SK-N-SH (cell line): ENCODE measurements at regions not wholly inside any gene's neighbourhood (a gene's known extent, or its start where the extent isn't known, plus 50 kb on each side); places are given as distances from the start of the nearest gene placed in this dataset.

ENCODE experiments used
- CTCF ChIA-PET: fragments of 300-600, 350-600 bp; formaldehyde crosslinking; extraction: SDS; loops from one replicate; lab custom pipeline; 2021; lab: Yijun Ruan, JAX
- POLR2A ChIA-PET: fragments of 350-600 bp; sonication (Branson Sonifier 250); formaldehyde crosslinking; extraction: SDS; loops from one replicate; lab custom pipeline; 2020; ENCODE audit warnings: antibody characterized with exemption, inconsistent platforms; lab: Yijun Ruan, JAX
- DNase-seq: peaks from one replicate; pipeline ENCODE4 v3.0.0; 2012
- H2AFZ ChIP-seq: fragments of 200-600 bp; sonication (generic); 2 replicates; pipeline ENCODE4 v1.8.1; 2016; ENCODE audit warnings: antibody characterized with exemption, mild to moderate bottlenecking, low read depth
- H3F3A ChIP-seq: fragments of 200-600 bp; sonication (generic); replicated peaks from 2 replicates; pipeline ENCODE3; 2016; ENCODE audit warnings: antibody characterized with exemption, mild to moderate bottlenecking; ENCODE audit not compliant: insufficient read depth
- H3K27ac ChIP-seq, 2 experiments: fragments of 200-500 bp in 1 of 2; fragments of 200-600 bp in 1 of 2; sonication (Bioruptor generic) in 1 of 2; sonication (generic), shearing (Covaris generic) in 1 of 2; 2 replicates each; pipeline versions ENCODE4 v1.5.1 to v1.6.1; 2014 to 2016; ENCODE audit warnings: low read depth in 2 of 2, inconsistent platforms in 1 of 2, low read length in 1 of 2, mild to moderate bottlenecking in 1 of 2, mixed read lengths in 1 of 2
- H3K27me3 ChIP-seq: fragments of 200-600 bp; sonication (generic), shearing (Covaris generic); 2 replicates; pipeline ENCODE4 v1.6.1; 2016; ENCODE audit warnings: mixed run types; ENCODE audit not compliant: insufficient read depth
- H3K36me3 ChIP-seq, 2 experiments: fragments of 200-500 bp in 1 of 2; fragments of 200-600 bp in 1 of 2; sonication (Bioruptor generic) in 1 of 2; sonication (generic) in 1 of 2; replicated peaks in 1 of 2; 2 replicates each; pipeline versions ENCODE3 to v1.5.1; 2014 to 2016; ENCODE audit warnings: low read length in 1 of 2, mild to moderate bottlenecking in 1 of 2; ENCODE audit not compliant: insufficient read depth in 2 of 2, control insufficient read depth in 1 of 2
- H3K4me1 ChIP-seq, 2 experiments: fragments of 200-500 bp in 1 of 2; fragments of 200-600 bp in 1 of 2; sonication (Bioruptor generic) in 1 of 2; sonication (generic), shearing (Covaris generic) in 1 of 2; 2 replicates each; pipeline versions ENCODE4 v1.5.1 to v1.6.1; 2014 to 2016; ENCODE audit warnings: low read depth in 1 of 2, low read length in 1 of 2, mixed run types in 1 of 2; ENCODE audit not compliant: insufficient read depth in 2 of 2, control insufficient read depth in 1 of 2
- H3K4me2 ChIP-seq: fragments of 200-600 bp; sonication (generic), shearing (Covaris generic); 2 replicates; pipeline ENCODE4 v1.6.1; 2017; ENCODE audit warnings: mixed run types
- H3K4me3 ChIP-seq, 2 experiments: fragments of 200-500 bp in 1 of 2; fragments of 200-600 bp in 1 of 2; sonication (Bioruptor generic) in 1 of 2; sonication (generic), shearing (Covaris generic) in 1 of 2; 2 replicates each; pipeline versions ENCODE4 v1.5.1 to v1.8.1; 2014 to 2016; ENCODE audit warnings: low read depth in 2 of 2, inconsistent platforms in 1 of 2, low read length in 1 of 2, mild to moderate bottlenecking in 1 of 2, mixed read lengths in 1 of 2, moderate library complexity in 1 of 2
- H3K79me2 ChIP-seq: fragments of 200-600 bp; sonication (generic); 2 replicates; pipeline ENCODE4 v1.8.1; 2017; ENCODE audit warnings: mild to moderate bottlenecking; ENCODE audit not compliant: insufficient read depth
- H3K9ac ChIP-seq: fragments of 200-600 bp; sonication (generic); 2 replicates; pipeline ENCODE4 v1.6.1; 2017; ENCODE audit warnings: mixed run types
- H3K9me2 ChIP-seq: fragments of 200-600 bp; sonication (generic); 2 replicates; pipeline ENCODE4 v1.6.1; 2017; ENCODE audit warnings: mixed run types
- H3K9me3 ChIP-seq: fragments of 200-600 bp; sonication (generic); 2 replicates; pipeline ENCODE4 v1.6.1; 2017; ENCODE audit warnings: mixed run types, mild to moderate bottlenecking, moderate library complexity
- H4K20me1 ChIP-seq: fragments of 200-600 bp; sonication (generic); 2 replicates; pipeline ENCODE4 v1.6.1; 2017; ENCODE audit warnings: mild to moderate bottlenecking, mixed run types; ENCODE audit not compliant: insufficient read depth
- CHD2 ChIP-seq: fragments of 150-350 bp; IDR thresholded peaks from 2 replicates; pipeline ENCODE4 v1.6.1; 2018; ENCODE audit warnings: low read length; ENCODE audit not compliant: partially characterized antibody
- CTCF ChIP-seq: fragments of 200-600 bp; sonication (generic); IDR thresholded peaks from 2 replicates; pipeline ENCODE4 v1.6.1; 2017; ENCODE audit warnings: antibody characterized with exemption, mild to moderate bottlenecking, moderate library complexity
- ELF1 ChIP-seq: IDR thresholded peaks from 2 replicates; pipeline ENCODE4 v1.4.0; 2012
- EP300 ChIP-seq, 2 experiments: IDR thresholded peaks; 2 replicates each; pipeline versions ENCODE4 v1.4.0 to v1.6.1; 2012; ENCODE audit warnings: borderline replicate concordance in 1 of 2, low read depth in 1 of 2, low read length in 1 of 2
- FOXJ3 ChIP-seq: sonication (generic); formaldehyde crosslinking; IDR thresholded peaks from 2 replicates; pipeline ENCODE4 v1.5.1; 2020; ENCODE audit warnings: mild to moderate bottlenecking, missing genetic modification reagents
- GABPA ChIP-seq: IDR thresholded peaks from 2 replicates; pipeline ENCODE4 v1.4.0; 2012; ENCODE audit warnings: low read depth, mild to moderate bottlenecking
- MEF2A ChIP-seq: IDR thresholded peaks from 2 replicates; pipeline ENCODE4 v1.4.0; 2012; ENCODE audit warnings: low read depth, borderline replicate concordance
- MXI1 ChIP-seq: IDR thresholded peaks from 2 replicates; pipeline ENCODE4 v1.6.1; 2012; ENCODE audit warnings: mild to moderate bottlenecking, low read depth, low read length, improper control_type of control experiment
- NFIC ChIP-seq: IDR thresholded peaks from 2 replicates; pipeline ENCODE4 v1.4.0; 2012; ENCODE audit warnings: borderline replicate concordance
- NRF1 ChIP-seq: IDR thresholded peaks from 2 replicates; pipeline ENCODE4 v1.6.1; 2012; ENCODE audit warnings: low read depth, mild to moderate bottlenecking, low read length
- RAD21 ChIP-seq: IDR thresholded peaks from 2 replicates; pipeline ENCODE4 v1.6.1; 2012; ENCODE audit warnings: mild to moderate bottlenecking, low read length
- RCOR1 ChIP-seq: fragments of 150-350 bp; IDR thresholded peaks from 2 replicates; pipeline ENCODE4 v1.6.1; 2017; ENCODE audit warnings: antibody characterized with exemption, low read length
- RFX5 ChIP-seq: IDR thresholded peaks from 2 replicates; pipeline ENCODE4 v1.6.1; 2012; ENCODE audit warnings: mild to moderate bottlenecking, improper control_type of control experiment, low read length
- RXRA ChIP-seq: IDR thresholded peaks from 2 replicates; pipeline ENCODE4 v1.4.0; 2012; ENCODE audit warnings: low read depth, mild to moderate bottlenecking, borderline replicate concordance
- SIN3A ChIP-seq: IDR thresholded peaks from 2 replicates; pipeline ENCODE4 v1.6.1; 2012; ENCODE audit warnings: low read depth, mild to moderate bottlenecking, low read length, moderate library complexity, borderline replicate concordance
- SMC3 ChIP-seq: IDR thresholded peaks from 2 replicates; pipeline ENCODE4 v1.6.1; 2012; ENCODE audit warnings: low read depth, low read length, improper control_type of control experiment
- TCF12 ChIP-seq: IDR thresholded peaks from 2 replicates; pipeline ENCODE4 v1.4.0; 2012
- TEAD4 ChIP-seq: IDR thresholded peaks from 2 replicates; pipeline ENCODE4 v1.4.0; 2012; ENCODE audit warnings: mild to moderate bottlenecking, borderline replicate concordance; ENCODE audit not compliant: insufficient read depth
- YY1 ChIP-seq: IDR thresholded peaks from 2 replicates; pipeline ENCODE4 v1.4.0; 2012; ENCODE audit warnings: low read depth, mild to moderate bottlenecking
- ZBTB33 ChIP-seq: IDR thresholded peaks from 2 replicates; pipeline ENCODE4 v1.4.0; 2012; ENCODE audit warnings: low read depth, borderline replicate concordance
- WGBS: methylation state at CpG from one replicate; pipeline ENCODE4 v1.1.6; 2017; ENCODE audit warnings: low lambda C conversion rate; 5-methylcytosine and 5-hydroxymethylcytosine counted together
- TF ChIP-seq, protein P1 (sequence below): fragments of 150-350 bp; IDR thresholded peaks from 2 replicates; pipeline ENCODE4 v1.6.1; 2017; ENCODE audit warnings: antibody characterized with exemption, low read length, low read depth, borderline replicate concordance

GRCh38 chr12:20024194-20024593 lies 344.1 kb upstream of the PDE3A start:
- Histone ChIP-seq H3K9me3 (no peaks in the 10 kb centered on the region), H3K36me3 (no peaks in the 10 kb centered on the region), H2AFZ (no peak overlapping the region)
- 93% methylated on average over 6 of the region's 6 CpGs for WGBS
- CTCF ChIA-PET, result no interaction called here
- TF ChIP-seq FOXJ3 (CRISPR knock-in tag) (no peak), NFIC (no peak), RFX5 (no peak), NRF1 (no peak), MEF2A (no peak), CHD2 (no peak), RCOR1 (no peak), SIN3A (no peak), ELF1 (no peak), SMC3 (no peak), RXRA (no peak), MXI1 (no peak), CTCF (no peak), EP300 (IDR thresholded peaks at IDR 0.05; ENCODE audit: borderline replicate concordance in 1 of 2, low read depth in 1 of 2, low read length in 1 of 2) (no peak), TCF12 (no peak), RAD21 (no peak), YY1 (no peak)
- TF ChIP-seq, protein P1, sequence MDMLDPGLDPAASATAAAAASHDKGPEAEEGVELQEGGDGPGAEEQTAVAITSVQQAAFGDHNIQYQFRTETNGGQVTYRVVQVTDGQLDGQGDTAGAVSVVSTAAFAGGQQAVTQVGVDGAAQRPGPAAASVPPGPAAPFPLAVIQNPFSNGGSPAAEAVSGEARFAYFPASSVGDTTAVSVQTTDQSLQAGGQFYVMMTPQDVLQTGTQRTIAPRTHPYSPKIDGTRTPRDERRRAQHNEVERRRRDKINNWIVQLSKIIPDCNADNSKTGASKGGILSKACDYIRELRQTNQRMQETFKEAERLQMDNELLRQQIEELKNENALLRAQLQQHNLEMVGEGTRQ, result no peak
- TF ChIP-seq, all 33 proteins: peak for 0
- no peak overlapping the region for H3K4me3 ChIP-seq
- no peak for DNase-seq
- no peaks in the 10 kb centered on the region for H4K20me1 ChIP-seq
- no peaks in the 10 kb centered on the region for H3K27me3 ChIP-seq
- no peaks in the 10 kb centered on the region for H3K9me2 ChIP-seq
- no peaks in the 10 kb centered on the region for H3K79me2 ChIP-seq
- POLR2A ChIA-PET, result no interaction called here
- no peaks in the 10 kb centered on the region for H3F3A ChIP-seq
- H3K4me1 ChIP-seq, result peaks cover 0 to 2% of the 10 kb centered on the region in 2 experiments; a peak in 1 of 4 replicates
- no peak overlapping the region for H3K4me2 ChIP-seq
- no peak overlapping the region for H3K9ac ChIP-seq
- no peak overlapping the region for H3K27ac ChIP-seq

- Histone ChIP-seq H3K4me1 (peaks cover 0 to 2% of the 10 kb centered on the region in 2 experiments; a peak in 1 of 4 replicates), H3K9ac (no peak overlapping the region), H3K36me3 (no peaks in the 10 kb centered on the region)
- POLR2A ChIA-PET, result no interaction called here
- TF ChIP-seq RFX5 (no peak), GABPA (no peak), ZBTB33 (no peak), TEAD4 (no peak)
- TF ChIP-seq, all 33 proteins: peak for 0
- no peak overlapping the region for H3K27ac ChIP-seq
- no peaks in the 10 kb centered on the region for H4K20me1 ChIP-seq
- 78% methylated on average over 1 of the region's 1 CpG for WGBS
- no peak overlapping the region for H3K4me2 ChIP-seq
- H3K4me3 ChIP-seq, result no peak overlapping the region
- no peaks in the 10 kb centered on the region for H3K9me2 ChIP-seq
- H2AFZ ChIP-seq, result no peak overlapping the region
- CTCF ChIA-PET, result interaction anchor here (0.7 kb wide), 1 partner anchor 65 kb away, joined by 3 read pairs; no protein-coding TSS in a partner anchor
- H3K9me3 ChIP-seq, result no peaks in the 10 kb centered on the region
- H3K27me3 ChIP-seq, result no peaks in the 10 kb centered on the region
- H3K79me2 ChIP-seq, result no peaks in the 10 kb centered on the region
- DNase-seq, result no peak
- H3F3A ChIP-seq, result no peaks in the 10 kb centered on the region
These were observed 340.3 kb upstream of the PDE3A start for GRCh38 chr12:20028033-20028432.
